Heart left ventricle (tissue), 16 donors: ENCODE measurements at regions not wholly inside any gene's neighbourhood (a gene's known extent, or its start where the extent isn't known, plus 50 kb on each side); places are given as distances from the start of the nearest gene placed in this dataset.

Source experiments
- ATAC-seq, 4 donors: fragments of 200-7000 bp; cut with Tn5 transposase; one replicate each; pipeline ENCODE4 v1.9.1; 2020 to 2022; ENCODE audit warnings: moderate library complexity in 4 of 4, mild to moderate bottlenecking in 3 of 4, moderate number of reproducible peaks in 1 of 4
- DNase-seq, 5 donors: peaks; one replicate each; pipeline ENCODE4 v3.0.0-alpha.2; 2020
- H3K27ac ChIP-seq, 12 donors: fragments of 200-600 bp; sonication (generic) in 4 of 12; one replicate each; pipeline versions ENCODE4 v1.5.0 to v1.8.0; 2016 to 2022; ENCODE audit warnings: mild to moderate bottlenecking in 2 of 12
- H3K27me3 ChIP-seq, 9 donors: fragments of 200-600 bp; sonication (generic) in 2 of 9; one replicate each; pipeline versions ENCODE4 v1.5.1 to v1.8.0; 2016 to 2022; ENCODE audit warnings: mild to moderate bottlenecking in 3 of 9
- H3K36me3 ChIP-seq, 9 donors: fragments of 200-600 bp; sonication (generic) in 2 of 9; one replicate each; pipeline versions ENCODE4 v1.5.0 to v1.8.0; 2018 to 2022; ENCODE audit warnings: mild to moderate bottlenecking in 2 of 9
- H3K4me1 ChIP-seq, 12 donors: fragments of 200-600 bp; sonication (generic) in 4 of 12; one replicate each; pipeline versions ENCODE4 v1.5.0 to v1.8.0; 2016 to 2022; ENCODE audit warnings: mild to moderate bottlenecking in 3 of 12
- H3K4me3 ChIP-seq, 12 donors: fragments of 200-600 bp; sonication (generic) in 4 of 12; one replicate each; pipeline versions ENCODE4 v1.5.0 to v1.8.0; 2017 to 2022; ENCODE audit warnings: mild to moderate bottlenecking in 9 of 12, moderate library complexity in 4 of 12
- H3K9me3 ChIP-seq, 12 donors: fragments of 200-600 bp; sonication (generic) in 4 of 12; one replicate each; pipeline versions ENCODE4 v1.5.0 to v1.8.0; 2016 to 2022; ENCODE audit warnings: mild to moderate bottlenecking in 1 of 12
- CTCF ChIP-seq, 12 donors: fragments of 200-600 bp; sonication (generic) in 4 of 12; IDR thresholded peaks; one replicate each; pipeline versions ENCODE4 v1.5.0 to v1.8.0; 2018 to 2022; ENCODE audit warnings: antibody characterized with exemption in 12 of 12, mild to moderate bottlenecking in 5 of 12
- POLR2A ChIP-seq, 2 donors: fragments of 450-650 bp; IDR thresholded peaks; one replicate each; pipeline ENCODE4 v1.6.1; 2017; ENCODE audit warnings: antibody characterized with exemption in 2 of 2, mild to moderate bottlenecking in 2 of 2, moderate library complexity in 2 of 2
- WGBS, 4 donors: extraction: QIAGEN DNeasy Blood & Tissue Kit in 2 of 4; methylation state at CpG; one replicate each; pipeline versions ENCODE4 v1.1.5 to v1.1.7; 2013 to 2018; 5-methylcytosine and 5-hydroxymethylcytosine counted together
- intact Hi-C, 10 donors: fragments of 100-400 bp; cut with DNase I; formaldehyde crosslinking; loops; one replicate each; pipeline versions ENCODE4 v1.11.1 to v1.14.2; 2022
- donor health status: ischemic (EF 13 %, LVEDD 7.1; RV severe dilation, severe dysfunction).
- donor health status: healthy with polysubstance abuse.
- donor health status: DM: no; HTN: yes; CAD: no.
- donor health status: DM: no; HTN: no; CAD: no.
- donor health status: ischemic (EF 25% LVEDD 6.9; RV normal size, moderate dysfunction).
- donor health status: ischemic (EF 25% LVEDD 5.7; RV mildly dilated, moderate dysfunction).
- donor health status: healthy.
- donor health status: DM: yes; HTN: yes; CAD: no.
- donor health status: ischemic (EF 35%, LVEDD 5.7; RV mildly dilated, moderate dysfunction).
- donor health status: nonischemic (EF 11% LVEDD 7.7; RV severe dilation, severe dysfunction).
- donor health status: DM: yes; HTN: yes; CAD: no.
- donor health status: PGD.
- donor health status: ischemic (EF 29% LVEDD 5.4; RV normal size, mild dysfunction).
- donor health status: nonischemic (EF 23%, LVEDD 6.1; RV moderate dilation, normal function).

- no peak for DNase-seq
- intact Hi-C loops, result no loop called here
- TF ChIP-seq POLR2A (IDR thresholded peaks at IDR 0.05) (no peak), CTCF (IDR thresholded peaks at IDR 0.05) (no peak)
- Histone ChIP-seq H3K27ac (no peak overlapping the region), H3K4me1 (no peaks in the 10 kb centered on the region), H3K36me3 (no peaks in the 10 kb centered on the region), H3K27me3 (no peaks in the 10 kb centered on the region), H3K4me3 (no peak overlapping the region), H3K9me3 (no peaks in the 10 kb centered on the region)
- ATAC-seq, result no peak
- WGBS, 4 donors, result 60 to 79% (median 69%) methylated on average over 2 of the region's 2 CpGs
These were observed 191.2 kb downstream of the FAM170A start for GRCh38 chr5:119820608-119821007.

- no peak for TF ChIP-seq CTCF (IDR thresholded peaks at IDR 0.05)
- TF ChIP-seq POLR2A (IDR thresholded peaks at IDR 0.05), result no peak
- H3K9me3 ChIP-seq, result no peaks in the 10 kb centered on the region
- intact Hi-C loops, result no loop called here
- no peaks in the 10 kb centered on the region for H3K27me3 ChIP-seq
- H3K36me3 ChIP-seq, result no peaks in the 10 kb centered on the region
- no peak overlapping the region for H3K27ac ChIP-seq
- ATAC-seq (no peak), DNase-seq (no peak)
- H3K4me3 ChIP-seq, result no peak overlapping the region
- H3K4me1 ChIP-seq, result no peaks in the 10 kb centered on the region
- 67 to 78% (median 77%) methylated on average over 3 of the region's 3 CpGs for WGBS, 4 donors
These were observed 199.2 kb downstream of the FAM170A start for GRCh38 chr5:119828541-119828940.

- Histone ChIP-seq H3K9me3 (no peaks in the 10 kb centered on the region), H3K27ac (no peak overlapping the region), H3K4me1 (no peaks in the 10 kb centered on the region), H3K27me3 (no peaks in the 10 kb centered on the region), H3K36me3 (no peaks in the 10 kb centered on the region), H3K4me3 (no peak overlapping the region)
- no peak for ATAC-seq
- DNase-seq, result no peak
- no peak for TF ChIP-seq POLR2A (IDR thresholded peaks at IDR 0.05)
- intact Hi-C loops, result no loop called here
These were observed 200.0 kb downstream of the FAM170A start for GRCh38 chr5:119829341-119829740.

- H3K27ac ChIP-seq, result no peak overlapping the region
- intact Hi-C loops, result no loop called here
- 76 to 82% (median 81%) methylated on average over 4 of the region's 4 CpGs for WGBS, 4 donors
- no peaks in the 10 kb centered on the region for H3K27me3 ChIP-seq
- peaks cover 0 to under 1% (median 0%) of the 10 kb centered on the region in 12 donors for H3K9me3 ChIP-seq
- no peaks in the 10 kb centered on the region for H3K36me3 ChIP-seq
- H3K4me1 ChIP-seq, result no peaks in the 10 kb centered on the region
- H3K4me3 ChIP-seq, result no peak overlapping the region
- no peak for TF ChIP-seq POLR2A (IDR thresholded peaks at IDR 0.05)
- TF ChIP-seq CTCF (IDR thresholded peaks at IDR 0.05), result no peak
- ATAC-seq (no peak), DNase-seq (no peak)
These were observed 203.8 kb downstream of the FAM170A start for GRCh38 chr5:119833176-119833575.

GRCh38 chr5:119840175-119840574, 210.8 kb downstream of the FAM170A start:
- ATAC-seq (no peak), DNase-seq (no peak)
- H3K36me3 ChIP-seq, result no peaks in the 10 kb centered on the region
- intact Hi-C loops, result no loop called here
- TF ChIP-seq CTCF (IDR thresholded peaks at IDR 0.05), result no peak
- no peak for TF ChIP-seq POLR2A (IDR thresholded peaks at IDR 0.05)
- no peaks in the 10 kb centered on the region for H3K27me3 ChIP-seq
- H3K4me1 ChIP-seq, result no peaks in the 10 kb centered on the region
- no peak overlapping the region for H3K4me3 ChIP-seq
- no peak overlapping the region for H3K27ac ChIP-seq
- peaks cover 0 to 4% (median 0%) of the 10 kb centered on the region in 12 donors for H3K9me3 ChIP-seq
